ENCODE measurements at regions not wholly inside any gene's neighbourhood (a gene's known extent, or its start where the extent isn't known, plus 50 kb on each side); places are given as distances from the start of the nearest gene placed in this dataset.

DNA sequence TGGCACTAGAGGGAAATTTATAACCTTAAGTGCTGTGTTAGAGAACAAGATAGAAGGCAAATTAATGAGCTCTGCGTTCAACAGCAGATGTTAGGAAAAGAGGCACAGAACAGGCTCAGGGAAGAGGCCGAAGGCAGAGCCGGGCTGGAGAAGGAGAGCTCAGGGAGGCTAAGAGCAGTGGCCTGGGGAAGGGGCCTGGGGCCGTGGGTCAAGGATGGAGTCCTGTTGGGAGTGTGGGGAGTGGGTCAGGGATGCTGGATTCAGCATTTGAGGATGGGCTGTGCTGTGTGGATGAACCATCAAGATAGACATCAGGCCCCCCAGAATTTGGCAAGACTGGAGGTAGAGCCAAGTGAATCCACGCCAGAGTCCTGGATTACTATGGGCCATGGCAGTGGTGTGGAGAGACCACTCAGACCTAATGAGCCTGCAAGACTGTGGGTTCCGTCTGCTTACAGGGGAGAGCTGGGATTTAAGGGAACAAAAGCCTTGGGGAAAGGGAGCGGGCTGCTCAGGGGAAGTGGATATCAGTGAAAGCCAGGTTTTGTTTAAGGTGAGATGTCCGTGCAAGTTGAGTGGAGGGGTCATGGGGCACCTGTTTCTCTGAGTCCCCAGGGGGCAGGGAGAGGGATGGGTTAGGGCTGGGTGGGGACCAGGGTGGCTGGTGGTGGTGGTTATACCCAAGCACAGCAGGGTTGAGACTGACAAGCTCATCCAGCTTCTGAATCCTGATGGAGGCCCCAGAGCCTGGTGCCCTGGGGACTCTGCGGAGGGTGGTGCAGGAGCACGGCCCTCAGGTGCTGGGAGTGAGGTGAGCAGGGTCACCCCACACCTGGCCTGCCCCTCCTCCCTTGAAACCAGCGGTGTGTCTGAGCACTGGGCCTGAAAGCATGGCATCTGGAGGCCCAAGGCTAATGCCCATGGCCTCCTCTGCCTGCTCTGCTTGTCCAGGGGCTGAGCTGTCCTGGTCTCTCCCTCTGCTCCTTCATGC lies 101.7 kb downstream of the BMS1 start:
- POLR2A ChIA-PET: no interaction called here
- TF ChIP-seq L3MBTL2 (conservative IDR thresholded peaks at IDR 0.05) (no peak), FOXK2 (IDR thresholded peaks at IDR 0.05) (no peak), TARDBP (IDR thresholded peaks at IDR 0.05) (no peak), SP1 (IDR thresholded peaks at IDR 0.05) (no peak), FOXA1 (IDR thresholded peaks at IDR 0.05) (no peak), SUZ12 (IDR thresholded peaks at IDR 0.05) (no peak), NFRKB (IDR thresholded peaks at IDR 0.05) (no peak), CTBP1 (IDR thresholded peaks at IDR 0.05; ENCODE audit: borderline replicate concordance) (no peak), FOXM1 (IDR thresholded peaks at IDR 0.05; ENCODE audit: borderline replicate concordance) (no peak), LEF1 (IDR thresholded peaks at IDR 0.05; ENCODE audit: borderline replicate concordance) (no peak), ELF4 (IDR thresholded peaks at IDR 0.05) (no peak), HDGF (IDR thresholded peaks at IDR 0.05; ENCODE audit: borderline replicate concordance) (no peak), ZNF384 (IDR thresholded peaks at IDR 0.05) (no peak), BHLHE40 (IDR thresholded peaks at IDR 0.05; ENCODE audit: borderline replicate concordance) (no peak), ARNT (IDR thresholded peaks at IDR 0.05) (no peak)
- TF ChIP-seq, protein P1, sequence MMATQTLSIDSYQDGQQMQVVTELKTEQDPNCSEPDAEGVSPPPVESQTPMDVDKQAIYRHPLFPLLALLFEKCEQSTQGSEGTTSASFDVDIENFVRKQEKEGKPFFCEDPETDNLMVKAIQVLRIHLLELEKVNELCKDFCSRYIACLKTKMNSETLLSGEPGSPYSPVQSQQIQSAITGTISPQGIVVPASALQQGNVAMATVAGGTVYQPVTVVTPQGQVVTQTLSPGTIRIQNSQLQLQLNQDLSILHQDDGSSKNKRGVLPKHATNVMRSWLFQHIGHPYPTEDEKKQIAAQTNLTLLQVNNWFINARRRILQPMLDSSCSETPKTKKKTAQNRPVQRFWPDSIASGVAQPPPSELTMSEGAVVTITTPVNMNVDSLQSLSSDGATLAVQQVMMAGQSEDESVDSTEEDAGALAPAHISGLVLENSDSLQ (IDR thresholded peaks at IDR 0.05): no peak
- DNase-seq (ENCODE audit: extremely low spot score): no peak
- CTCF ChIA-PET: no interaction called here

DNA sequence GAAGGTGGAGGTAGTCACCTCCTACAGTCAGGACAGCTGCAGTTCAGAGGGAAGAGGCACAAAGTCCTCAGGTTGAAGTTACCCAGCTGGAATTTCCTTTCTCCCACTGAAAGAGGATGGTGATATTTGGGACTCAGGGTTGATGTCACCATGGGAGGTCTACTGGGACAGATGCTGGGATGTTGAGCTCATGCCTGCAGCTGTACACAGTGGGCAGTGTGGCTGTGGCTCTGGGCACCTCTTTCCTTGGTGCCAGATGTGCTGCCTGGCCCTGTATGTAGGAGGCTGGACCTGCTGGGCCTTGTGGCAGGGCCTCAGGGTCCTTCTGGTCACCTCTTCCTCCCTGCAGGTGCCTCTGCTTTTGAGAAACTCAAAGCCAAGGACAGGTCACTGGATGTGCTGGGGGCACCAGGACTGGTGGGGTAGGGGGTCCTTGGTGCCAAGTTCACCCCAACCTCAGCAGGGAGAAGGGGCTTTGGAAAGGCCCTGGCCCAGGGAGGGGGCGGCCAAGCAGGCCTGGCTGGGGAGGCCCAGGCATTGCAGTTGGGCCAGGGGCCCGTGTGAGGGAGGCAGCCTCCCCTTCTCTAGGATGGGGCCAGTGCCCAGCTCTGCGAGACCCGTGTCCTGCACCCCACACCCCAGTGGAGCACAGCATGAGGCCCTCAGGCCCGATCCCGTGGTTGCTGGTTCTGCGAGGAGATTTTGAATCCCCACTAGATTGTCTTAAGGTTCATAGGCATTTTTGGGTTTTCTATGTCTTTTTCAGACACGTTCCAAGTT lies 103.1 kb downstream of the BMS1 start:
- ChIA-PET POLR2A (no interaction called here), CTCF (no interaction called here)
- DNase-seq (ENCODE audit: extremely low spot score): no peak
- TF ChIP-seq FOXA1 (IDR thresholded peaks at IDR 0.05) (no peak), L3MBTL2 (conservative IDR thresholded peaks at IDR 0.05) (no peak), SUZ12 (IDR thresholded peaks at IDR 0.05) (no peak), CTBP1 (IDR thresholded peaks at IDR 0.05; ENCODE audit: borderline replicate concordance) (no peak), NFRKB (IDR thresholded peaks at IDR 0.05) (no peak), LEF1 (IDR thresholded peaks at IDR 0.05; ENCODE audit: borderline replicate concordance) (no peak), HDGF (IDR thresholded peaks at IDR 0.05; ENCODE audit: borderline replicate concordance) (no peak), BHLHE40 (IDR thresholded peaks at IDR 0.05; ENCODE audit: borderline replicate concordance) (no peak), SP1 (IDR thresholded peaks at IDR 0.05) (no peak), FOXM1 (IDR thresholded peaks at IDR 0.05; ENCODE audit: borderline replicate concordance) (no peak)
- TF ChIP-seq, protein P1 (IDR thresholded peaks at IDR 0.05): no peak

DNA sequence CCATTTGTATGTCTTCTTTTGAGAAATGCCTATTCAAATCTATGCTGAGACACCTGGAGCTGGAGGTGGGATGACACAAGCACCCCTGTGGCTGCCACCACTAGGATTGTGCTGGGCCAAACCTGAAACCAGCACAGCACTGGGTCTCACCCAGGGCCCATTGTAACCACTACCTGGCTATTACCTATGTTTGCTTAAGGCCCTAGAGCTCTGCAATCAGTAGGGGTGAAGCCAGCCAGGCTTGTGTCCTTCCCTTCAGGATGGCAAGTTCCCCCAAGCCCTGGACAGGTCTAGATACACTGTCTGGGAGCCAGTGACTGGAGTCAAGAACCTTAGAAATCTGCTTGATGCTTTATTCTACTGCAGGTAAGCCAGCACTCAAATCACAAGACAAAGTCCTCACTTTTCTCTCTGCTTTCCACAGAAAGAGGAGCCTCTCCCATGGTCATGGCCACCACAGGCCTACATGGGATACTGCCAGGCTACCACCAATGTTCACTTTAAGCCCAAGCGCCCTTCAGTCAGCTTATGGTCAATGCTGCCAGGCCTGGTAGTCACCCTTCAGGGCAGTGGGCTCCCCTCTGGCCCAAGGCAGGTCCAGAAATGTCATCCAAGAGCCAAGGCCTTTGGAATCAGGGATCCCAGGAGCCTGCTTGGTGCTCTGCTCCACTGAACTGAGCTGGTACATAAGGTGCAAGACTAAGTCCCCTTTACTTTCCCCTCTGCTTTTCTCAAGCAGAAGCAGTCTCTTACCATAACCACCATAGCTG lies 105.3 kb downstream of the BMS1 start:
- POLR2A ChIA-PET: no interaction called here
- TF ChIP-seq, protein P1 (IDR thresholded peaks at IDR 0.05): no peak
- TF ChIP-seq ARNT (IDR thresholded peaks at IDR 0.05): no peak
- no peak for TF ChIP-seq SP1 (IDR thresholded peaks at IDR 0.05)
- no peak for TF ChIP-seq L3MBTL2 (conservative IDR thresholded peaks at IDR 0.05)
- no peak for TF ChIP-seq ZNF384 (IDR thresholded peaks at IDR 0.05)
- no peak for TF ChIP-seq SUZ12 (IDR thresholded peaks at IDR 0.05)
- TF ChIP-seq LEF1 (IDR thresholded peaks at IDR 0.05; ENCODE audit: borderline replicate concordance): no peak
- no peak for TF ChIP-seq HDGF (IDR thresholded peaks at IDR 0.05; ENCODE audit: borderline replicate concordance)
- TF ChIP-seq BHLHE40 (IDR thresholded peaks at IDR 0.05; ENCODE audit: borderline replicate concordance): no peak
- TF ChIP-seq NFRKB (IDR thresholded peaks at IDR 0.05): no peak
- TF ChIP-seq FOXK2 (IDR thresholded peaks at IDR 0.05): no peak
- no peak for TF ChIP-seq CTBP1 (IDR thresholded peaks at IDR 0.05; ENCODE audit: borderline replicate concordance)
- no peak for TF ChIP-seq TARDBP (IDR thresholded peaks at IDR 0.05)
- TF ChIP-seq FOXM1 (IDR thresholded peaks at IDR 0.05; ENCODE audit: borderline replicate concordance): no peak
- TF ChIP-seq FOXA1 (IDR thresholded peaks at IDR 0.05): no peak
- no peak for TF ChIP-seq ELF4 (IDR thresholded peaks at IDR 0.05)
- CTCF ChIA-PET: no interaction called here
- no peak for DNase-seq (ENCODE audit: extremely low spot score)

DNA sequence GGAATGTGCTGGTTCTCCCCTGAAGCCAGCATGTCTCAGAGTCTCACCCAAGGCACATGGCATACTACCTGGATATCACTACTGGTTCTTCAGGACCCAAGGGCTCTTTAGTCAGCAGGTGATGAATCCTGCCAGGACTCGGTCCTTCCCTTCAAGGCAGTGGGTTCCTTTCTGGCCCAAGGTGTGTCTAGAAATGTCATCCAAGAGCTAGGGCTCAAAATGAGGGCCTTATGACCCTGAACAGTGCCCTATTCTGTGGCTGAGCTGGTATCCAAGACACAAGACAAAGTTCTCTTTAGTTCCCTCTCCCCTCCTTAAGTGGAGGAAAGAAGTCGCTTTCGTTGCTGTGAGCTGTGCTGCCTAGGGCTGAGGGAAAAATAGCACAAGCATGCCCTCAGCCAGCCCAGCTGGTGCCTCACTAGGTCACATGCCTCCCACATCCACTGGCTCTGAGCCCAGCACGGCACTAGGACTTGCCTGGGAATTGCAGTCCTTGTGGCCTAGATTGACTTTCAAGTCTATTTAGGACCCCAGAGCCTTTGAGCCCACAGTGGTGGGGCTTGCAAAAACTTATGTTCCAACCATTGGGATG lies 106.0 kb downstream of the BMS1 start:
- POLR2A ChIA-PET: no interaction called here
- no peak for DNase-seq (ENCODE audit: extremely low spot score)
- CTCF ChIA-PET: no interaction called here
- TF ChIP-seq ZNF384 (IDR thresholded peaks at IDR 0.05): no peak

DNA sequence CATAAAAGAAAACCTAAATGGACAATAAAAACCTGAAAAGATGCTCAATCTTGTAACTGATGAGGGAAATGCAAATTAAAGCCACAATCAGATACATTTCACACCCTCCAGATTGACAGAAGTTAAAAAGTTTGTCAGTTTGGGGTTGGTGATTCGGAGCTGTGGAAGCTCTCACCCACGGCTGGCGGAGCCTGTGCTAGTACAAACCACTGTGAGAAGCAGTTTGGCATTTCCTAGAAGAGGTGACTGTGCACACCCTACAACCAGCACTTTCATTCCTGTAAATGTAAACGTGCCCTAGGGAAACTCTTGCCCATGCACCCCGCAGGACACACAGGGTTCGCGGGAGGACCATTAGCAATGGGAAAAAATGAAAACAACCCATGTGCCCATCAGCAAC lies 114.1 kb downstream of the BMS1 start:
- TF ChIP-seq FOXM1 (IDR thresholded peaks at IDR 0.05; ENCODE audit: borderline replicate concordance): no peak
- TF ChIP-seq NFRKB (IDR thresholded peaks at IDR 0.05): no peak
- TF ChIP-seq ELF4 (IDR thresholded peaks at IDR 0.05): no peak
- no peak for TF ChIP-seq ZNF384 (IDR thresholded peaks at IDR 0.05)
- no peak for TF ChIP-seq ARNT (IDR thresholded peaks at IDR 0.05)
- no peak for TF ChIP-seq FOXK2 (IDR thresholded peaks at IDR 0.05)
- no peak for TF ChIP-seq L3MBTL2 (conservative IDR thresholded peaks at IDR 0.05)
- TF ChIP-seq SUZ12 (IDR thresholded peaks at IDR 0.05): no peak
- no peak for TF ChIP-seq TARDBP (IDR thresholded peaks at IDR 0.05)
- no peak for TF ChIP-seq BHLHE40 (IDR thresholded peaks at IDR 0.05; ENCODE audit: borderline replicate concordance)
- no peak for DNase-seq (ENCODE audit: extremely low spot score)
- POLR2A ChIA-PET: no interaction called here
- CTCF ChIA-PET: no interaction called here

All from HEK293T (cell line).